DND-41 (cell line): ENCODE measurements at regions not wholly inside any gene's neighbourhood (a gene's known extent, or its start where the extent isn't known, plus 50 kb on each side); places are given as distances from the start of the nearest gene placed in this dataset.
"Not testable (repeated sequence)": the region's sequence is repeated elsewhere in the genome, so short reads cannot be mapped to it uniquely, and the experiment has no call there.

ENCODE experiments used
- ATAC-seq: fragments of 200-7000 bp; cut with Tn5 transposase; 3 replicates; pipeline ENCODE4 v1.9.1; 2021; ENCODE audit warnings: low read depth; ENCODE audit not compliant: insufficient read depth
- DNase-seq: peaks from one replicate; pipeline ENCODE4 v3.0.0-alpha.2; 2020
- H2AFZ ChIP-seq: 2 replicates; pipeline ENCODE4 v1.6.0; 2012; ENCODE audit warnings: low read depth, low read length
- H3K27ac ChIP-seq: 2 replicates; pipeline ENCODE4 v1.5.1; 2012; ENCODE audit warnings: low read length, inconsistent platforms
- H3K27me3 ChIP-seq: fragments of 200-600 bp; sonication (generic); 2 replicates; pipeline ENCODE4 v1.6.0; 2012; ENCODE audit warnings: low read length, mild to moderate bottlenecking, inconsistent platforms; ENCODE audit not compliant: insufficient read depth, poor library complexity
- H3K36me3 ChIP-seq: 2 replicates; pipeline ENCODE4 v1.5.1; 2012; ENCODE audit warnings: low read length, inconsistent platforms; ENCODE audit not compliant: insufficient read depth
- H3K4me1 ChIP-seq: 2 replicates; pipeline ENCODE4 v1.5.1; 2012; ENCODE audit warnings: mild to moderate bottlenecking, low read length; ENCODE audit not compliant: insufficient read depth
- H3K4me2 ChIP-seq: 2 replicates; pipeline ENCODE4 v1.6.0; 2012; ENCODE audit warnings: mild to moderate bottlenecking, moderate library complexity, low read length, inconsistent platforms; ENCODE audit not compliant: insufficient read depth
- H3K4me3 ChIP-seq, 2 experiments: fragments of 200-600 bp in 1 of 2; shearing (Covaris generic) in 1 of 2; 2 replicates each; pipeline ENCODE4 v1.5.1; 2012 to 2016; ENCODE audit warnings: inconsistent platforms in 2 of 2, low read length in 2 of 2, mild to moderate bottlenecking in 2 of 2, low read depth in 1 of 2, moderate library complexity in 1 of 2
- H3K79me2 ChIP-seq: 2 replicates; pipeline ENCODE4 v1.6.0; 2012; ENCODE audit warnings: low read length, inconsistent platforms; ENCODE audit not compliant: insufficient read depth
- H3K9ac ChIP-seq: 2 replicates; pipeline ENCODE4 v1.6.0; 2012; ENCODE audit warnings: low read depth, mild to moderate bottlenecking, inconsistent platforms, low read length, moderate library complexity
- H3K9me3 ChIP-seq: 2 replicates; pipeline ENCODE4 v1.5.1; 2012; ENCODE audit warnings: low read length, moderate library complexity, mild to moderate bottlenecking, inconsistent platforms; ENCODE audit not compliant: insufficient read depth, severe bottlenecking
- H4K20me1 ChIP-seq: 2 replicates; pipeline ENCODE4 v1.6.0; 2012; ENCODE audit warnings: low read length; ENCODE audit not compliant: insufficient read depth

GRCh38 chr16:18263046-18263445 is 73.5 kb downstream of the NPIPA8 start:
- not testable (repeated sequence) for H3K4me1 ChIP-seq, H3K27me3 ChIP-seq, H3K9me3 ChIP-seq, H3K4me3 ChIP-seq, H3K9ac ChIP-seq, H3K36me3 ChIP-seq, H4K20me1 ChIP-seq, H2AFZ ChIP-seq, H3K27ac ChIP-seq, DNase-seq, H3K4me2 ChIP-seq, H3K79me2 ChIP-seq, ATAC-seq

DNA sequence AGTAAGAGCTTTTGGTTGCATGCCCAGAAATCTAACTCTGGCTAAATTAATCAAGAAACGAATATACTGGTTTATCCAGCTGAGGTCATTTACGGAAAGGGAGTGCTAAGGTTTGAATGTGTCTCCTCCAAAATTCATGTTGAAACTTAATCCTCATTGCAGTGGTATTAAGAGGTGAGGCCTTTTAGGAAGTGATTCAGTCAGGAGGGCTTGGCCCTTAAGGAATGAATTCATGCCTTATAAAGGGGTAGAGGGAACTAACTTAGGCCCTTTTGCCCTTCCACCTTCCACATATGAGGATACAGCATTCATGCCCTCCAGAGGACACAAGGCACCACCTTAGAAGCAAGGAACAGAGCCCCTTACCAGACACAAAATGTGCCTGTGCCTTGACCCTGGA is 74.7 kb downstream of the NPIPA8 start:
- H3K9ac ChIP-seq, H3K36me3 ChIP-seq, ATAC-seq, H3K27me3 ChIP-seq, H3K4me1 ChIP-seq, H3K4me2 ChIP-seq, H2AFZ ChIP-seq, H3K9me3 ChIP-seq, DNase-seq, H3K79me2 ChIP-seq, H4K20me1 ChIP-seq, H3K27ac ChIP-seq, H3K4me3 ChIP-seq: not testable (repeated sequence)

GRCh38 chr16:18259496-18260176 is 76.9 kb downstream of the NPIPA8 start:
- H3K27ac ChIP-seq, H3K4me3 ChIP-seq, H3K9me3 ChIP-seq, H4K20me1 ChIP-seq, H2AFZ ChIP-seq, H3K9ac ChIP-seq, H3K27me3 ChIP-seq, DNase-seq, H3K79me2 ChIP-seq, H3K4me2 ChIP-seq, ATAC-seq, H3K36me3 ChIP-seq, H3K4me1 ChIP-seq: not testable (repeated sequence)

DNA sequence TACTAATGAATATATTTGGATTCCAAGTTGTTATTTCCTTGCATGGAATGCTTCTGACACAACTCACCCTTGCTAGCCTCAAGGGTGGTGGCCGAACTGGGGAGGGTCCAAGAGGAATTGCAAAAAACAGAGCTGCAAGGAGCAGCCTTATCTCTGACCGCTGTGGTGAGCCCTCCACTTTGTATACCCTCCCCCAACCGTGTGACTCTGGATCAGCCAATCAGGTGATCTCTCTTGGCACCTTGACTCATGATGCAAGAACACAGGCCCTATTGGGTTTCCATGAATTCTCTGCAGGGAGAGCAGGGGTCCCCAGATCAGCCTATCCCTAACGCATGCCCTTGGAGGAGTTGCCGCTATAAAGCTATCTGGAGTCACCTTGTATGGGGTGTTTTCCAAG is 83.6 kb downstream of the NPIPA8 start:
- not testable (repeated sequence) for DNase-seq

GRCh38 chr16:18230505-18230904 is 106.0 kb downstream of the NPIPA8 start:
- DNase-seq, H2AFZ ChIP-seq, H3K27me3 ChIP-seq, H3K4me3 ChIP-seq, H3K4me2 ChIP-seq, H3K9me3 ChIP-seq, H3K36me3 ChIP-seq, H3K79me2 ChIP-seq, H3K27ac ChIP-seq, H4K20me1 ChIP-seq, H3K4me1 ChIP-seq, H3K9ac ChIP-seq, ATAC-seq: not testable (repeated sequence)

More for the DNA sequence above, 83.6 kb downstream of the NPIPA8 start:
- not testable (repeated sequence) for H3K27me3 ChIP-seq, H3K27ac ChIP-seq, H3K79me2 ChIP-seq, H3K4me2 ChIP-seq, H3K36me3 ChIP-seq, H4K20me1 ChIP-seq, H2AFZ ChIP-seq, H3K4me1 ChIP-seq, ATAC-seq, H3K4me3 ChIP-seq, H3K9ac ChIP-seq, H3K9me3 ChIP-seq

DNA sequence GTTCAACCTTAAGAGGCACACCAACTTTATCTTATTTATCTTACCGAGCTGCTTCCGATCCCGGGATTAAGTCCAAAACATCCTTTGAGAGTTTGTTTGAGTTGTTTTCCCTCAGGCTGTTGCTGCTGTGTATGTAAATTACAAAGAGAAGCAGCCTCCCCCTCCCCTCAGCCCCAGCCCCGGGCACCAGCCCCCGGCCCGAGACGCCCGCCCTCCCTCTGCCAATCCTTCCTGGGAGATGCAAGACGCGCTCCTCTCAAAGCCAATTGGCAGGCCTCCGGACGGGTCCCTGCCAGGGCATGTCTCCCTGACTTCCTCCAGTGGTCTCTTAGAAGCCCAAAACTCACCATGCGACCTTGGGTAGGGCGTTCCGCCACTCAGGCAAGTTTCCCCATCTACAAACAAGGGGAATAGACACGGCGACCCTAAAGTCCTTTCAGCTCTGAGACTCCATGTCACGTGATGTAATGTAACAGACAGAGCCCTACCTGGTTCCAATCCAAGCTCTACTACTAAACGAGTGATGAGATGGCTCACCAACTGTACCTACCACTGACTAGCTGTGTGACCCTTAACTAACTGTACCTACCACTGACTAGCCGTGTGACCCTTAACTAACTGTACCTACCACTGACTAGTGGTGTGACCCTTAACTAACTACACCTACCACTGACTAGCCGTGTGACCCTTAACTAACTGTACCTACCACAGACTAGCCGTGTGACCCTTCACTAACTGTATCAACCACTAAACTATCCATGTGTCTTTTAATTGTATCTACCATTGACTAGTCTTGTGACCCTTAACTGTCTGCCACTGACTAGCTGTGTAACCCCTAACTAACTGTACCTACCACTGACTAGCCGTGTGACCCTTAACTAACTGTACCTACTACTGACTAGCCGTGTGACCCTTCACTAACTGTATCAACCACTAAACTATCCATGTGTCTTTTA is 114.2 kb downstream of the NPIPA8 start:
- not testable (repeated sequence) for ATAC-seq, DNase-seq, H3K4me3 ChIP-seq, H3K9ac ChIP-seq, H3K79me2 ChIP-seq, H3K4me1 ChIP-seq, H3K36me3 ChIP-seq, H3K9me3 ChIP-seq, H4K20me1 ChIP-seq, H3K27ac ChIP-seq, H2AFZ ChIP-seq, H3K4me2 ChIP-seq, H3K27me3 ChIP-seq

DNA sequence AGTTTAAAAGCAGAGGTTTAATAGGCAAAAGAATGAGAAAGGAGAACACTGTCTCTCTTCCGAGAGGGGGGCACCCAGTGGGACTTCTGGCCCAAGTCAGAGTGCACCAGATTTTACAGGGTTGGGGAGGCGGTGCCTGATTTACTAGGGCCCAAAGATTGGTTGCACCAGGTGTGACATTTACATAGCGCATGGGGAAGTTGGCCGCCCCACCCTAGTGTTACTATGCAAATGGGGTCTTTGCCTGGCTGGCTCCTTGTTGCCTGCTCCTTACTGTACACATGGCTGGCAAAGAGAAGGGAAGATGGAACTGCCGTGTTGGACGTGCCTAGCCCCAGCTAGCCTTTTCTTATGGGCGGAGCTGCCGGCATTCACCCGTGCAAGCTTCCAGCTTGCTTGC is 118.8 kb downstream of the NPIPA8 start:
- not testable (repeated sequence) for H3K79me2 ChIP-seq, H3K4me1 ChIP-seq, H3K9ac ChIP-seq

DNA sequence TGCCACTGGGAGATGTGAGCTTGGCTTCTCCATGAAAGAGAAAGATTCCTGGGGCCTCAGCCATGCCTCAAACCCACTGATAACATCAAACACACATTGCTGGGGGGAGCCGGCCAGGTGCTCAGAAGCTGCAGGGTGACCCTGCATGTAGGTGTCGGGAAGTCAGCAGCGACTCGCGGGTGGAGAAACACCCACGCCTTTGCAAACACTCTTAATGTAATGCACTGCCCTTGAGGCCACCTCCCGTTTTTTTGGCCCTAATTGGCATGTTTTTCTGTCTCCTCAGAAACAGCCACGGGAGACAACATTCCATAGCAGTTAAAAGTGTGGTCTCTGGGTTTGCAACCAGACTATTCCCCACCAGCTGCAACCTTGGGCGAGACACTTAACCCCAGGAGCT is 119.7 kb downstream of the NPIPA8 start:
- not testable (repeated sequence) for H3K79me2 ChIP-seq, H3K9ac ChIP-seq, H3K4me3 ChIP-seq, H3K9me3 ChIP-seq, ATAC-seq, H3K27ac ChIP-seq, DNase-seq, H4K20me1 ChIP-seq, H3K4me2 ChIP-seq, H3K36me3 ChIP-seq, H3K4me1 ChIP-seq, H2AFZ ChIP-seq, H3K27me3 ChIP-seq

More for the DNA sequence above, 118.8 kb downstream of the NPIPA8 start:
- not testable (repeated sequence) for H3K4me2 ChIP-seq, H3K27me3 ChIP-seq, H3K36me3 ChIP-seq, H3K9me3 ChIP-seq, H3K4me3 ChIP-seq, H4K20me1 ChIP-seq, ATAC-seq, H2AFZ ChIP-seq, H3K27ac ChIP-seq, DNase-seq
